ENCODE measurements at regions not wholly inside any gene's neighbourhood (a gene's known extent, or its start where the extent isn't known, plus 50 kb on each side); places are given as distances from the start of the nearest gene placed in this dataset.
A peak's percentile ranks its signal among the peaks of the same experiment; 100 is the strongest.

DNA sequence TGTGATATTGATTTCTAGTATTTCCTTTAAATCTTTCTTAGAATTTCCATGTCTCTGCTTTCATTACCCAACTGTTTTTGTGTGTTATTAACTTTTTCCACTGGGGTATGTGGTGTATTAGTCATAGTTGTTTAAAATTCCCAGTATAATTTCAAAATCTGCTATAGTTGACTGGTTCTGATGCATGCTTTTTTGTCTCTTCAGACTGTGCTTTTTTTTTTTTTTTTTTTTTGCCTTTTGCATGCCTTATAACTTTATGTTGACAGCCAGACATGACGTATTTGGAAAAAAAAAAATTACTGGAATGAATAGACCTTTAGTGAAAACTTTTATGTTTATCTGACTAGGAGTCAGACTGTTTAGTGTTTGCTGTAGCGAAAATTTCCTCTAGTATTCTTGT lies 580.4 kb downstream of the ANKRD50 start:
- Histone ChIP-seq H3K36me3 (ENCODE audit: control insufficient read depth, insufficient read depth, low read length) (no peaks in the 10 kb centered on the region), H3K9me3 (ENCODE audit: control insufficient read depth, insufficient read depth, low read depth, low read length) (no peaks in the 10 kb centered on the region), H4K20me1 (ENCODE audit: control insufficient read depth, extremely low read depth, insufficient read depth, low read length) (no peaks in the 10 kb centered on the region), H3K4me3 (replicated peaks in 1 of 4; ENCODE audit: control extremely low read depth in 1 of 4, insufficient read depth in 1 of 4, low read depth in 3 of 4, low read length in 4 of 4) (no peak overlapping the region), H3K79me2 (ENCODE audit: control insufficient read depth, insufficient read depth, low read length) (no peaks in the 10 kb centered on the region), H3K27ac (ENCODE audit: insufficient read depth, low read length) (no peak overlapping the region), H3K4me2 (ENCODE audit: extremely low read depth, insufficient read depth, low read length) (no peak overlapping the region), H3K9ac (ENCODE audit: insufficient read depth, low read length) (no peak overlapping the region), H2AFZ (ENCODE audit: low read length) (no peak overlapping the region), H3K27me3 (ENCODE audit: control insufficient read depth, insufficient read depth, low read length) (no peaks in the 10 kb centered on the region), H3K4me1 (ENCODE audit: control insufficient read depth, extremely low read depth, insufficient read depth, low read length) (no peaks in the 10 kb centered on the region)
- no peak for TF ChIP-seq EZH2 (IDR thresholded peaks at IDR 0.05; ENCODE audit: low read length, missing control alignments)
- TF ChIP-seq, protein P1, sequence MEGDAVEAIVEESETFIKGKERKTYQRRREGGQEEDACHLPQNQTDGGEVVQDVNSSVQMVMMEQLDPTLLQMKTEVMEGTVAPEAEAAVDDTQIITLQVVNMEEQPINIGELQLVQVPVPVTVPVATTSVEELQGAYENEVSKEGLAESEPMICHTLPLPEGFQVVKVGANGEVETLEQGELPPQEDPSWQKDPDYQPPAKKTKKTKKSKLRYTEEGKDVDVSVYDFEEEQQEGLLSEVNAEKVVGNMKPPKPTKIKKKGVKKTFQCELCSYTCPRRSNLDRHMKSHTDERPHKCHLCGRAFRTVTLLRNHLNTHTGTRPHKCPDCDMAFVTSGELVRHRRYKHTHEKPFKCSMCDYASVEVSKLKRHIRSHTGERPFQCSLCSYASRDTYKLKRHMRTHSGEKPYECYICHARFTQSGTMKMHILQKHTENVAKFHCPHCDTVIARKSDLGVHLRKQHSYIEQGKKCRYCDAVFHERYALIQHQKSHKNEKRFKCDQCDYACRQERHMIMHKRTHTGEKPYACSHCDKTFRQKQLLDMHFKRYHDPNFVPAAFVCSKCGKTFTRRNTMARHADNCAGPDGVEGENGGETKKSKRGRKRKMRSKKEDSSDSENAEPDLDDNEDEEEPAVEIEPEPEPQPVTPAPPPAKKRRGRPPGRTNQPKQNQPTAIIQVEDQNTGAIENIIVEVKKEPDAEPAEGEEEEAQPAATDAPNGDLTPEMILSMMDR (conservative IDR thresholded peaks at IDR 0.05 in 1 of 2, IDR thresholded peaks at IDR 0.05 in 1 of 2; ENCODE audit: low read depth in 1 of 2, low read length in 2 of 2): no peak
- peak in 1 of 2 donors; percentile 53 for DNase-seq (ENCODE audit: low read depth in 2 of 2)

- Histone ChIP-seq H3K9ac (ENCODE audit: insufficient read depth, low read length) (no peak overlapping the region), H2AFZ (ENCODE audit: low read length) (no peak overlapping the region), H3K4me1 (ENCODE audit: control insufficient read depth, extremely low read depth, insufficient read depth, low read length) (no peaks in the 10 kb centered on the region), H3K9me3 (ENCODE audit: control insufficient read depth, insufficient read depth, low read depth, low read length) (no peaks in the 10 kb centered on the region), H4K20me1 (ENCODE audit: control insufficient read depth, extremely low read depth, insufficient read depth, low read length) (no peaks in the 10 kb centered on the region), H3K36me3 (ENCODE audit: control insufficient read depth, insufficient read depth, low read length) (no peaks in the 10 kb centered on the region), H3K79me2 (ENCODE audit: control insufficient read depth, insufficient read depth, low read length) (no peaks in the 10 kb centered on the region), H3K4me3 (replicated peaks in 1 of 4; ENCODE audit: control extremely low read depth in 1 of 4, insufficient read depth in 1 of 4, low read depth in 3 of 4, low read length in 4 of 4) (no peak overlapping the region), H3K27me3 (ENCODE audit: control insufficient read depth, insufficient read depth, low read length) (no peaks in the 10 kb centered on the region), H3K27ac (ENCODE audit: insufficient read depth, low read length) (no peak overlapping the region), H3K4me2 (ENCODE audit: extremely low read depth, insufficient read depth, low read length) (no peak overlapping the region)
- DNase-seq (ENCODE audit: low read depth in 2 of 2): no peak
- TF ChIP-seq, protein P1 (conservative IDR thresholded peaks at IDR 0.05 in 1 of 2, IDR thresholded peaks at IDR 0.05 in 1 of 2; ENCODE audit: low read depth in 1 of 2, low read length in 2 of 2): no peak
- no peak for TF ChIP-seq EZH2 (IDR thresholded peaks at IDR 0.05; ENCODE audit: low read length, missing control alignments)
Observed at GRCh38 chr4:124133753-124134152, 578.8 kb downstream of the ANKRD50 start.

- Histone ChIP-seq H3K9me3 (ENCODE audit: control insufficient read depth, insufficient read depth, low read depth, low read length) (no peaks in the 10 kb centered on the region), H3K27me3 (ENCODE audit: control insufficient read depth, insufficient read depth, low read length) (no peaks in the 10 kb centered on the region), H3K27ac (ENCODE audit: insufficient read depth, low read length) (no peak overlapping the region), H3K4me3 (replicated peaks in 1 of 4; ENCODE audit: control extremely low read depth in 1 of 4, insufficient read depth in 1 of 4, low read depth in 3 of 4, low read length in 4 of 4) (no peak overlapping the region), H3K4me2 (ENCODE audit: extremely low read depth, insufficient read depth, low read length) (no peak overlapping the region), H3K9ac (ENCODE audit: insufficient read depth, low read length) (no peak overlapping the region), H4K20me1 (ENCODE audit: control insufficient read depth, extremely low read depth, insufficient read depth, low read length) (no peaks in the 10 kb centered on the region), H3K36me3 (ENCODE audit: control insufficient read depth, insufficient read depth, low read length) (no peaks in the 10 kb centered on the region), H3K4me1 (ENCODE audit: control insufficient read depth, extremely low read depth, insufficient read depth, low read length) (no peaks in the 10 kb centered on the region), H3K79me2 (ENCODE audit: control insufficient read depth, insufficient read depth, low read length) (no peaks in the 10 kb centered on the region), H2AFZ (ENCODE audit: low read length) (no peak overlapping the region)
- DNase-seq (ENCODE audit: low read depth in 2 of 2): peak; percentile 62 to 98
- TF ChIP-seq, protein P1 (conservative IDR thresholded peaks at IDR 0.05 in 1 of 2, IDR thresholded peaks at IDR 0.05 in 1 of 2; ENCODE audit: low read depth in 1 of 2, low read length in 2 of 2): no peak
- TF ChIP-seq EZH2 (IDR thresholded peaks at IDR 0.05; ENCODE audit: low read length, missing control alignments): no peak
Observed at GRCh38 chr4:124135409-124135813, 577.1 kb downstream of the ANKRD50 start.

Measured in fibroblast of lung (primary cell).